Non-pigmented ciliary epithelial cell (primary cell): ENCODE measurements at regions not wholly inside any gene's neighbourhood (a gene's known extent, or its start where the extent isn't known, plus 50 kb on each side); places are given as distances from the start of the nearest gene placed in this dataset.
A peak's percentile ranks its signal among the peaks of the same experiment; 100 is the strongest.

ENCODE experiments used
- DNase-seq: peaks from one replicate; pipeline ENCODE4 v3.0.0-alpha.2; 2010; ENCODE audit warnings: low read depth

- DNase-seq: no peak
Measured at GRCh38 chr2:173766537-173767289, 198.5 kb downstream of the SP3 start.

GRCh38 chr2:173770947-173771678 lies 194.1 kb downstream of the SP3 start:
- no peak for DNase-seq

GRCh38 chr2:173772205-173772604 lies 193.0 kb downstream of the SP3 start:
- no peak for DNase-seq

- no peak for DNase-seq
Measured at GRCh38 chr2:173773076-173773475, 192.1 kb downstream of the SP3 start.

GRCh38 chr2:173775440-173775839 lies 189.7 kb downstream of the SP3 start:
- no peak for DNase-seq

GRCh38 chr2:173782681-173783080 lies 182.5 kb downstream of the SP3 start:
- no peak for DNase-seq

GRCh38 chr2:173783382-173783781 lies 181.8 kb downstream of the SP3 start:
- DNase-seq: no peak

GRCh38 chr2:173785813-173786212 lies 179.4 kb downstream of the SP3 start:
- no peak for DNase-seq

- DNase-seq: no peak
Measured at GRCh38 chr2:173791502-173791901, 173.7 kb downstream of the SP3 start.

- no peak for DNase-seq
Measured at GRCh38 chr2:173792166-173792565, 173.0 kb downstream of the SP3 start.

- DNase-seq: no peak
Measured at GRCh38 chr2:173792741-173793140, 172.4 kb downstream of the SP3 start.

GRCh38 chr2:173793709-173794565 lies 171.2 kb downstream of the SP3 start:
- DNase-seq: no peak

GRCh38 chr2:173797586-173798263 lies 167.4 kb downstream of the SP3 start:
- no peak for DNase-seq

- no peak for DNase-seq
Measured at GRCh38 chr2:173802518-173802917, 162.7 kb downstream of the SP3 start.

GRCh38 chr2:173803449-173803848 lies 161.7 kb downstream of the SP3 start:
- DNase-seq: no peak

- DNase-seq: peak; percentile 8
Measured at GRCh38 chr2:173806761-173807160, 158.4 kb downstream of the SP3 start.

- DNase-seq: no peak
Measured at GRCh38 chr2:173808718-173809117, 156.5 kb downstream of the SP3 start.

GRCh38 chr2:173812321-173812720 lies 152.9 kb downstream of the SP3 start:
- no peak for DNase-seq

- no peak for DNase-seq
Measured at GRCh38 chr2:173814306-173814705, 150.9 kb downstream of the SP3 start.

- DNase-seq: no peak
Measured at GRCh38 chr2:173815772-173816171, 149.4 kb downstream of the SP3 start.

- no peak for DNase-seq
Measured at GRCh38 chr2:173817582-173817981, 147.6 kb downstream of the SP3 start.

- DNase-seq: no peak
Measured at GRCh38 chr2:173818285-173818684, 146.9 kb downstream of the SP3 start.
